K562 (cell line): ENCODE measurements at regions not wholly inside any gene's neighbourhood (a gene's known extent, or its start where the extent isn't known, plus 50 kb on each side); places are given as distances from the start of the nearest gene placed in this dataset.
A peak's percentile ranks its signal among the peaks of the same experiment; 100 is the strongest.

Source experiments
- ATAC-seq: fragments of 200-7000 bp; cut with Tn5 transposase; 3 replicates; pipeline ENCODE4 v1.9.1; 2020; ENCODE audit warnings: moderate library complexity
- BruUV-seq: library from RNA; stranded (reverse); fragments of 400-500 nt; replicated peaks from 2 replicates; lab custom pipeline; 2021; lab: Mats Ljungman, UMichigan
- CTCF ChIA-PET: fragments of 300-600 bp; formaldehyde crosslinking; extraction: SDS; loops from one replicate; lab custom pipeline; 2021; ENCODE audit warnings: low intra/inter-chr PET ratio; lab: Yijun Ruan, JAX
- POLR2A ChIA-PET: fragments of 300-600, 350-650 bp; sonication (Branson Sonifier 250); formaldehyde crosslinking; extraction: SDS; loops from one replicate; lab custom pipeline; 2021; ENCODE audit warnings: antibody characterized with exemption, inconsistent platforms; lab: Yijun Ruan, JAX
- DNase-seq, 4 experiments: peaks; one replicate each; pipeline versions ENCODE4 v3.0.0 to v3.0.0-alpha.2; 2011 to 2018; ENCODE audit warnings: low spot score in 3 of 4, mixed read lengths in 3 of 4; ENCODE audit errors: extremely low read depth in 1 of 4
- FAIRE-seq: peaks from 2 replicates; lab custom pipeline; 2011; peaks lifted over from hg19 to GRCh38; lab: Jason Lieb, UNC
- H2AFZ ChIP-seq: 2 replicates; pipeline ENCODE4 v1.6.0; 2011; ENCODE audit warnings: low read depth, low read length, control low read depth, inconsistent platforms
- H3K27ac ChIP-seq: fragments of 200-600 bp; 3 replicates; pipeline ENCODE4 v1.8.0; 2011; ENCODE audit warnings: low read depth, mild to moderate bottlenecking, control low read depth, inconsistent platforms, low read length, moderate library complexity, mixed read lengths; ENCODE audit errors: extremely low read depth
- H3K27me3 ChIP-seq, 2 experiments: fragments of 300-600 bp in 1 of 2; 2 replicates in 1 of 2; 3 replicates in 1 of 2; pipeline versions ENCODE4 v1.6.0 to v1.8.0; 2011; ENCODE audit warnings: inconsistent platforms in 2 of 2, low read length in 2 of 2, mild to moderate bottlenecking in 1 of 2, mixed read lengths in 1 of 2, moderate library complexity in 1 of 2; ENCODE audit not compliant: control insufficient read depth in 2 of 2, insufficient read depth in 2 of 2
- H3K36me3 ChIP-seq: fragments of 300-600 bp; 3 replicates; pipeline ENCODE4 v1.8.0; 2011; ENCODE audit warnings: mild to moderate bottlenecking, low read length, inconsistent platforms; ENCODE audit not compliant: control insufficient read depth, insufficient read depth
- H3K4me1 ChIP-seq, 2 experiments: fragments of 200-600 bp in 1 of 2; replicated peaks in 1 of 2; 2 replicates in 1 of 2; 3 replicates in 1 of 2; pipeline versions ENCODE4 v1.5.1 to v1.8.0; 2011; ENCODE audit warnings: inconsistent platforms in 2 of 2, low read length in 2 of 2, mild to moderate bottlenecking in 1 of 2, mixed read lengths in 1 of 2, moderate library complexity in 1 of 2; ENCODE audit not compliant: control insufficient read depth in 2 of 2, insufficient read depth in 2 of 2
- H3K4me2 ChIP-seq: 2 replicates; pipeline ENCODE4 v1.6.1; 2011; ENCODE audit warnings: low read length, control low read depth, inconsistent platforms, mixed read lengths; ENCODE audit not compliant: insufficient read depth
- H3K4me3 ChIP-seq: fragments of 200-600 bp; sonication (generic), shearing (Covaris generic); 2 replicates; pipeline ENCODE4 v1.5.1; 2016; ENCODE audit warnings: control low read depth, inconsistent platforms
- H3K79me2 ChIP-seq: fragments of 200-600 bp; 3 replicates; pipeline ENCODE4 v1.8.0; 2011; ENCODE audit warnings: low read length, inconsistent platforms; ENCODE audit not compliant: control insufficient read depth, insufficient read depth
- H3K9ac ChIP-seq, 2 experiments: 2 replicates each; pipeline versions ENCODE4 v1.6.0 to v1.6.1; 2011; ENCODE audit warnings: low read depth in 2 of 2, low read length in 2 of 2, control low read depth in 1 of 2, inconsistent platforms in 1 of 2, mild to moderate bottlenecking in 1 of 2, mixed read lengths in 1 of 2; ENCODE audit not compliant: insufficient read depth in 1 of 2
- H3K9me1 ChIP-seq: one replicate; pipeline ENCODE4 v1.6.0; 2011; ENCODE audit warnings: inconsistent platforms, mild to moderate bottlenecking, low read length, moderate library complexity; ENCODE audit not compliant: control insufficient read depth, insufficient read depth
- H3K9me3 ChIP-seq: replicated peaks from 2 replicates; pipeline ENCODE4 v1.5.1; 2011; ENCODE audit warnings: low read depth, low read length, inconsistent platforms; ENCODE audit not compliant: control insufficient read depth, insufficient read depth
- H4K20me1 ChIP-seq: replicated peaks from 2 replicates; pipeline ENCODE4 v1.6.1; 2011; ENCODE audit warnings: low read length, inconsistent platforms, mixed read lengths; ENCODE audit not compliant: control insufficient read depth, insufficient read depth
- DIDO1 ChIP-seq: fragments of 450-650 bp; IDR thresholded peaks from 2 replicates; pipeline ENCODE4 v1.6.1; 2016; ENCODE audit warnings: low read depth, missing biosample characterization, missing genetic modification characterization
- ETV5 ChIP-seq: sonication (generic); formaldehyde crosslinking; IDR thresholded peaks from 2 replicates; pipeline ENCODE4 v1.4.0; 2020; ENCODE audit warnings: low read depth, mild to moderate bottlenecking, missing genetic modification reagents
- FOSL1 ChIP-seq: fragments of 200-800 bp; sonication (Bioruptor generic); conservative IDR thresholded peaks from 2 replicates; pipeline ENCODE4 v1.6.1; 2016; ENCODE audit warnings: missing genetic modification characterization, missing compliant biosample characterization
- FOXJ2 ChIP-seq: fragments of 200-800 bp; sonication (Bioruptor generic); IDR thresholded peaks from 2 replicates; pipeline ENCODE4 v1.6.1; 2016; ENCODE audit warnings: missing genetic modification characterization, missing compliant biosample characterization
- HNRNPK ChIP-seq: fragments of 200-400 bp; formaldehyde crosslinking; IDR thresholded peaks from one replicate; pipeline ENCODE4 v1.6.1; 2018; ENCODE audit warnings: mild to moderate bottlenecking, low read depth, low read length; ENCODE audit not compliant: poor library complexity, severe bottlenecking
- LARP7 ChIP-seq: fragments of 450-650 bp; IDR thresholded peaks from 2 replicates; pipeline ENCODE4 v1.6.1; 2016
- NFE2L1 ChIP-seq: fragments of 450-650 bp; IDR thresholded peaks from 2 replicates; pipeline ENCODE4 v1.6.1; 2016; ENCODE audit warnings: missing genetic modification characterization, low read depth, mild to moderate bottlenecking, missing compliant biosample characterization, moderate library complexity, borderline replicate concordance
- NR2C1 ChIP-seq, 2 experiments: fragments of 450-650 bp; IDR thresholded peaks; 2 replicates each; pipeline ENCODE4 v1.6.1; 2017; ENCODE audit warnings: mild to moderate bottlenecking in 2 of 2, antibody characterized with exemption in 1 of 2, inconsistent platforms in 1 of 2, missing compliant biosample characterization in 1 of 2, missing genetic modification characterization in 1 of 2
- PCBP1 ChIP-seq: fragments of 200-400 bp; formaldehyde crosslinking; IDR thresholded peaks from 2 replicates; pipeline ENCODE4 v1.6.1; 2018; ENCODE audit warnings: mild to moderate bottlenecking, low read depth, low read length; ENCODE audit not compliant: poor library complexity, severe bottlenecking
- SMC3 ChIP-seq: conservative IDR thresholded peaks from 2 replicates; pipeline ENCODE4 v1.6.1; 2011; ENCODE audit warnings: low read depth, low read length, improper control_type of control experiment; ENCODE audit not compliant: insufficient read depth
- SRSF7 ChIP-seq: fragments of 200-400 bp; formaldehyde crosslinking; optimal IDR thresholded peaks from 2 replicates; pipeline ENCODE3; 2017; ENCODE audit warnings: mild to moderate bottlenecking, low read depth, low read length
- TEAD2 ChIP-seq: fragments of 450-650 bp; IDR thresholded peaks from 2 replicates; pipeline ENCODE4 v1.6.1; 2016; ENCODE audit warnings: missing genetic modification characterization, control low read depth, missing compliant biosample characterization
- ZC3H4 ChIP-seq: sonication (generic); formaldehyde crosslinking; IDR thresholded peaks from 2 replicates; pipeline ENCODE4 v1.9.0; 2021; ENCODE audit warnings: missing genetic modification reagents, borderline replicate concordance
- ZNF311 ChIP-seq: fragments of 250-450 bp; sonication (Bioruptor Pico); IDR thresholded peaks from 2 replicates; pipeline ENCODE4 v1.4.0; 2020; ENCODE audit warnings: mild to moderate bottlenecking, moderate library complexity
- WGBS: fragments of 100-300 bp; shearing (Covaris generic); methylation state at CpG from one replicate; pipeline ENCODE4 v1.1.6; 2016; ENCODE audit warnings: low coverage, mixed read lengths; ENCODE audit not compliant: insufficient coverage; ENCODE audit errors: missing lambda C conversion rate; 5-methylcytosine and 5-hydroxymethylcytosine counted together
- in situ Hi-C: fragments of 300-500 bp; cut with MboI; formaldehyde crosslinking; loops from 4 replicates; pipeline ENCODE4 v1.15.0; 2018; ENCODE audit warnings: inconsistent platforms, mixed read lengths
- intact Hi-C: fragments of 100-400 bp; cut with micrococcal nuclease; formaldehyde crosslinking; loops from 2 replicates; pipeline ENCODE4 v1.14.2; 2022
- TF ChIP-seq, protein P1 (sequence below): fragments of 250-450 bp; sonication (Bioruptor Pico); IDR thresholded peaks from 2 replicates; pipeline ENCODE4 v1.8.0; 2021; ENCODE audit warnings: moderate library complexity, mild to moderate bottlenecking, inconsistent platforms
- TF ChIP-seq, protein P2 (sequence below): sonication (generic); formaldehyde crosslinking; IDR thresholded peaks from 2 replicates; pipeline ENCODE4 v1.8.1; 2023; ENCODE audit warnings: mild to moderate bottlenecking, missing genetic modification reagents, moderate library complexity
- TF ChIP-seq, protein P3 (sequence below), 2 experiments: fragments of 450-650 bp; IDR thresholded peaks; 2 replicates each; pipeline ENCODE4 v1.6.1; 2018; ENCODE audit warnings: mild to moderate bottlenecking in 2 of 2, low read depth in 1 of 2; ENCODE audit not compliant: partially characterized antibody in 2 of 2

DNA sequence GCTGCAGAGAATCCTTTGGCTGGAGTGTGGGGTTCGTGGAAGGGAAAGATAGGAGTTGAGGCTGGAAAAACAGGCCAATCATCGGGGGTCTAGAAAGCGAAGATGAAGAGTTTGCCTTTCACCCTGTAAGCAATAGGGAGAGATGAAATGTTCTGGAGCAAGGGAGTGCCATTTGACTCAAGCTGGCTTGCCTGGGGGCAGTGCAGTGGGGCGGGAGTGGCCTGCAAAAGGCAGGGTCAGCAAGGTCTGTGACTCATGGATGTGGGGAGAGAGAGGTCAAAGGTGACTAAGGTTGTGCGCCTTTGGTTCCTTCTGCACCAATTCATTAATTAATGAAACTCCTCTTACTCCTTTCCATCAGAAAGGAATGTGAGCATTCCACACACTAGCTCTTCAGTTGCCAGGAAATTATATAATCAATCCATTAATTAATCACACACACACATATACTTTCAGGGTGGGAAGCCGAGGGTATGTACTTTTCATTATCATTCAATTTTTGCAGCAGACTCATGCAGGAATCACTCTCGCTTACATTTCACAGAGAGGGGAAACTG lies 227.6 kb downstream of the MYCN start:
- peaks cover 9 to 45% of the 10 kb centered on the region in 2 experiments for H3K27me3 ChIP-seq

More for the DNA sequence above, 227.6 kb downstream of the MYCN start:
- 4% methylated on average over 7 of the region's 7 CpGs for WGBS
- FAIRE-seq (no peak), DNase-seq (peak; percentile 13 to 20 (median 18)), ATAC-seq (no peak)
- ChIA-PET POLR2A (interaction anchor here (0.6 kb wide), 1 partner anchor 9 kb away, joined by 3 read pairs; no protein-coding TSS in a partner anchor), CTCF (no interaction called here)
- Histone ChIP-seq H3K4me3 (no peak overlapping the region), H3K9me3 (no peaks in the 10 kb centered on the region), H3K36me3 (no peaks in the 10 kb centered on the region), H4K20me1 (no peaks in the 10 kb centered on the region), H2AFZ (no peak overlapping the region), H3K4me1 (no peaks in the 10 kb centered on the region; a peak in 1 of 5 replicates), H3K79me2 (no peaks in the 10 kb centered on the region), H3K27ac (no peak overlapping the region), H3K4me2 (no peak overlapping the region), H3K9me1 (no peaks in the 10 kb centered on the region), H3K9ac (no peak overlapping the region)
- no TSS peak for BruUV-seq
- no peak for TF ChIP-seq ZC3H4
- TF ChIP-seq NFE2L1 (tag): no peak
- TF ChIP-seq SMC3: no peak
- TF ChIP-seq, protein P1, sequence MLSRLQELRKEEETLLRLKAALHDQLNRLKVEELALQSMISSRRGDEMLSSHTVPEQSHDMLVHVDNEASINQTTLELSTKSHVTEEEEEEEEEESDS (CRISPR knock-in tag): no peak
- no peak for TF ChIP-seq HNRNPK
- no peak for TF ChIP-seq PCBP1
- TF ChIP-seq, protein P2, sequence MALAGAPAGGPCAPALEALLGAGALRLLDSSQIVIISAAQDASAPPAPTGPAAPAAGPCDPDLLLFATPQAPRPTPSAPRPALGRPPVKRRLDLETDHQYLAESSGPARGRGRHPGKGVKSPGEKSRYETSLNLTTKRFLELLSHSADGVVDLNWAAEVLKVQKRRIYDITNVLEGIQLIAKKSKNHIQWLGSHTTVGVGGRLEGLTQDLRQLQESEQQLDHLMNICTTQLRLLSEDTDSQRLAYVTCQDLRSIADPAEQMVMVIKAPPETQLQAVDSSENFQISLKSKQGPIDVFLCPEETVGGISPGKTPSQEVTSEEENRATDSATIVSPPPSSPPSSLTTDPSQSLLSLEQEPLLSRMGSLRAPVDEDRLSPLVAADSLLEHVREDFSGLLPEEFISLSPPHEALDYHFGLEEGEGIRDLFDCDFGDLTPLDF (CRISPR knock-in tag): no peak
- TF ChIP-seq LARP7: no peak
- TF ChIP-seq FOXJ2 (tag): no peak
- no peak for TF ChIP-seq ETV5
- no peak for TF ChIP-seq ZNF311 (CRISPR knock-in tag)
- TF ChIP-seq FOSL1 (tag): peak; percentile 51
- no peak for TF ChIP-seq NR2C1 (IDR thresholded peaks at IDR 0.05)
- 0 out of 2 replicates have a peak, but pooled peaks have one; percentile 46 for TF ChIP-seq NR2C1 (tag; IDR thresholded peaks at IDR 0.05)
- TF ChIP-seq DIDO1 (tag): no peak
- no peak for TF ChIP-seq SRSF7
- TF ChIP-seq, protein P3, sequence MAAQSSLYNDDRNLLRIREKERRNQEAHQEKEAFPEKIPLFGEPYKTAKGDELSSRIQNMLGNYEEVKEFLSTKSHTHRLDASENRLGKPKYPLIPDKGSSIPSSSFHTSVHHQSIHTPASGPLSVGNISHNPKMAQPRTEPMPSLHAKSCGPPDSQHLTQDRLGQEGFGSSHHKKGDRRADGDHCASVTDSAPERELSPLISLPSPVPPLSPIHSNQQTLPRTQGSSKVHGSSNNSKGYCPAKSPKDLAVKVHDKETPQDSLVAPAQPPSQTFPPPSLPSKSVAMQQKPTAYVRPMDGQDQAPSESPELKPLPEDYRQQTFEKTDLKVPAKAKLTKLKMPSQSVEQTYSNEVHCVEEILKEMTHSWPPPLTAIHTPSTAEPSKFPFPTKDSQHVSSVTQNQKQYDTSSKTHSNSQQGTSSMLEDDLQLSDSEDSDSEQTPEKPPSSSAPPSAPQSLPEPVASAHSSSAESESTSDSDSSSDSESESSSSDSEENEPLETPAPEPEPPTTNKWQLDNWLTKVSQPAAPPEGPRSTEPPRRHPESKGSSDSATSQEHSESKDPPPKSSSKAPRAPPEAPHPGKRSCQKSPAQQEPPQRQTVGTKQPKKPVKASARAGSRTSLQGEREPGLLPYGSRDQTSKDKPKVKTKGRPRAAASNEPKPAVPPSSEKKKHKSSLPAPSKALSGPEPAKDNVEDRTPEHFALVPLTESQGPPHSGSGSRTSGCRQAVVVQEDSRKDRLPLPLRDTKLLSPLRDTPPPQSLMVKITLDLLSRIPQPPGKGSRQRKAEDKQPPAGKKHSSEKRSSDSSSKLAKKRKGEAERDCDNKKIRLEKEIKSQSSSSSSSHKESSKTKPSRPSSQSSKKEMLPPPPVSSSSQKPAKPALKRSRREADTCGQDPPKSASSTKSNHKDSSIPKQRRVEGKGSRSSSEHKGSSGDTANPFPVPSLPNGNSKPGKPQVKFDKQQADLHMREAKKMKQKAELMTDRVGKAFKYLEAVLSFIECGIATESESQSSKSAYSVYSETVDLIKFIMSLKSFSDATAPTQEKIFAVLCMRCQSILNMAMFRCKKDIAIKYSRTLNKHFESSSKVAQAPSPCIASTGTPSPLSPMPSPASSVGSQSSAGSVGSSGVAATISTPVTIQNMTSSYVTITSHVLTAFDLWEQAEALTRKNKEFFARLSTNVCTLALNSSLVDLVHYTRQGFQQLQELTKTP (IDR thresholded peaks at IDR 0.05; ENCODE audit: low read depth in 1 of 2, partially characterized antibody in 2 of 2): no peak
- TF ChIP-seq TEAD2 (tag): no peak
- intact Hi-C loops: no loop called here
- in situ Hi-C loops: no loop called here
